Skin of body (tissue), 1 donor: ENCODE measurements at regions not wholly inside any gene's neighbourhood (a gene's known extent, or its start where the extent isn't known, plus 50 kb on each side); places are given as distances from the start of the nearest gene placed in this dataset.

Experiments
- DNase-seq: peaks from one replicate; lab custom pipeline; 2025; lab: John Stamatoyannopoulos, UW

GRCh38 chr12:27907766-27908165 is 64.8 kb downstream of the PTHLH start:
- no peak for DNase-seq

GRCh38 chr12:27906658-27907473 is 65.7 kb downstream of the PTHLH start:
- no peak for DNase-seq

- DNase-seq: no peak
Measured at GRCh38 chr12:27906127-27906500, 66.4 kb downstream of the PTHLH start.

- no peak for DNase-seq
Measured at GRCh38 chr12:27905285-27906126, 67.0 kb downstream of the PTHLH start.

- DNase-seq: no peak
Measured at GRCh38 chr12:27902651-27903050, 69.9 kb downstream of the PTHLH start.

GRCh38 chr12:27901959-27902358 is 70.6 kb downstream of the PTHLH start:
- DNase-seq: no peak

- DNase-seq: no peak
Measured at GRCh38 chr12:27900920-27901879, 71.3 kb downstream of the PTHLH start.

GRCh38 chr12:27899151-27899661 is 73.3 kb downstream of the PTHLH start:
- no peak for DNase-seq

GRCh38 chr12:27898022-27898421 is 74.5 kb downstream of the PTHLH start:
- DNase-seq: no peak

- no peak for DNase-seq
Measured at GRCh38 chr12:27896419-27896990, 76.0 kb downstream of the PTHLH start.

- no peak for DNase-seq
Measured at GRCh38 chr12:27894309-27894708, 78.2 kb downstream of the PTHLH start.

- no peak for DNase-seq
Measured at GRCh38 chr12:27879708-27880107, 92.8 kb downstream of the PTHLH start.

GRCh38 chr12:27875677-27876076 is 95.6 kb upstream of the MANSC4 start:
- no peak for DNase-seq

GRCh38 chr12:27873010-27873409 is 93.0 kb upstream of the MANSC4 start:
- DNase-seq: no peak

- no peak for DNase-seq
Measured at GRCh38 chr12:27871946-27872345, 91.9 kb upstream of the MANSC4 start.

GRCh38 chr12:27870939-27871338 is 90.9 kb upstream of the MANSC4 start:
- no peak for DNase-seq

- no peak for DNase-seq
Measured at GRCh38 chr12:27869567-27869966, 89.5 kb upstream of the MANSC4 start.

- peak; percentile 35 for DNase-seq
Measured at GRCh38 chr12:27868139-27868538, 88.1 kb upstream of the MANSC4 start.

- DNase-seq: no peak
Measured at GRCh38 chr12:27866373-27867101, 86.5 kb upstream of the MANSC4 start.

- no peak for DNase-seq
Measured at GRCh38 chr12:27865421-27865820, 85.4 kb upstream of the MANSC4 start.
